ENCODE measurements at regions not wholly inside any gene's neighbourhood (a gene's known extent, or its start where the extent isn't known, plus 50 kb on each side); places are given as distances from the start of the nearest gene placed in this dataset.
A peak's percentile ranks its signal among the peaks of the same experiment; 100 is the strongest.

DNA sequence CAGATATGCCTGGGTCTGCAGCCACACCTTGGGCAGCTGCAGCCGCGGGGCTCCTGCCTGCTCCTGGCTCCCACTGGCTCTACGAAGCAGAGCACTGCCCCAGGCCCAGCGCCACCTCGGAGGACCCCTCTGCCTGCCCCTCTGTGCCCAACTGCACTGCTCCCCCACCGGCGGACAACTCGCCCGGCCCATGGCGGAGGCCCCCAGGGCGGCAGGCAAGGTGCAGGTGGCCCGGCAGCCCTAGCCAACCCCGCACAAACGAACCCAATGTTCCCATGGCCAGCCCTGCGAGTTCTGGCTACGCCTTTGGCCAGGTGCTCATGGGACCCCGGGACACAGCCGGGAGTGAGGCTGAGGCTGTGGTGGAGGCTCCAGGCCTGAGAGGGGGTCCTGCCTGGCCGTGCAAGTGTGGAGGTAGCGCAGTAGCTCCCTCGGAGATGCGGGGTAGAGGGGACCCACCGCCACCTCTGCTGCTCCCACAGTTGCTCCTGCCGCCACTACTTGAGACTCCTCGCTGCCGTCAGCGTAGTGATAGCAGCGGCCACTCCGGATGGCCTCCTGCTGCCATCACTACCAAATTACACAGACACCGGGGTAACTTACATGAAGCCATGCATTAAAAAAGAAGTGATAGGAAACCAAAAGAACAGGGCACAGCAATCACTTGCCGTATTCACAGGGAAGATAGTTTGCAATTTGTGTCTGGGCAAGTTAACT is 97.3 kb upstream of the SP4 start:
- no peak for TF ChIP-seq CTCF (IDR thresholded peaks at IDR 0.05)
- H3K4me1 Mint-ChIP-seq = peaks cover 1 to 9% of the 10 kb centered on the region in 2 donors
- no peaks in the 10 kb centered on the region for H3K27me3 Mint-ChIP-seq (ENCODE audit: low read depth in 2 of 2)
- H3K36me3 ChIP-seq (ENCODE audit: control insufficient read depth, insufficient read depth, low read length) = no peaks in the 10 kb centered on the region
- H3K9me3 ChIP-seq (ENCODE audit: control insufficient read depth, insufficient read depth, low read length) = peaks cover 7% of the 10 kb centered on the region
- H3K4me3 ChIP-seq (ENCODE audit: low read length) = no peak overlapping the region
- no peaks in the 10 kb centered on the region for H3K27me3 ChIP-seq (ENCODE audit: control insufficient read depth, insufficient read depth, low read length)
- ATAC-seq = no peak
- no peaks in the 10 kb centered on the region for H3K4me1 ChIP-seq (ENCODE audit: control insufficient read depth, insufficient read depth, low read length)
- H3K4me3 Mint-ChIP-seq = no peak overlapping the region
- no peak for DNase-seq
- intact Hi-C loops (cut with micrococcal nuclease) = no loop called here
- 99% methylated on average over 31 of the region's 31 CpGs for WGBS (ENCODE audit: insufficient coverage)
- H3K36me3 Mint-ChIP-seq = no peaks in the 10 kb centered on the region
- no peak overlapping the region for H3K27ac ChIP-seq (ENCODE audit: low read length)
- no peak overlapping the region for H3K27ac Mint-ChIP-seq
- peaks cover 2% of the 10 kb centered on the region in 2 donors for H3K9me3 Mint-ChIP-seq

- Mint-ChIP-seq H3K27me3 (ENCODE audit: low read depth in 2 of 2) (no peaks in the 10 kb centered on the region), H3K4me1 (peaks cover 33 to 35% of the 10 kb centered on the region in 2 donors), H3K27ac (no peak overlapping the region), H3K36me3 (no peaks in the 10 kb centered on the region), H3K9me3 (no peaks in the 10 kb centered on the region), H3K4me3 (no peak overlapping the region)
- no peak for DNase-seq
- ATAC-seq = no peak
- 100% methylated on average over 1 of the region's 1 CpG for WGBS (ENCODE audit: insufficient coverage)
- TF ChIP-seq CTCF (IDR thresholded peaks at IDR 0.05) = no peak
- Histone ChIP-seq H3K4me1 (ENCODE audit: control insufficient read depth, insufficient read depth, low read length) (peaks cover 12% of the 10 kb centered on the region), H3K27ac (ENCODE audit: low read length) (no peak overlapping the region), H3K27me3 (ENCODE audit: control insufficient read depth, insufficient read depth, low read length) (no peaks in the 10 kb centered on the region), H3K9me3 (ENCODE audit: control insufficient read depth, insufficient read depth, low read length) (no peaks in the 10 kb centered on the region), H3K4me3 (ENCODE audit: low read length) (no peak overlapping the region), H3K36me3 (ENCODE audit: control insufficient read depth, insufficient read depth, low read length) (no peaks in the 10 kb centered on the region)
- intact Hi-C loops (cut with micrococcal nuclease) = loop anchor here (5.0 kb wide), 1 partner anchor 37 kb away; no protein-coding TSS in a partner anchor
Measured at GRCh38 chr7:21334906-21335305, 93.0 kb upstream of the SP4 start.

DNA sequence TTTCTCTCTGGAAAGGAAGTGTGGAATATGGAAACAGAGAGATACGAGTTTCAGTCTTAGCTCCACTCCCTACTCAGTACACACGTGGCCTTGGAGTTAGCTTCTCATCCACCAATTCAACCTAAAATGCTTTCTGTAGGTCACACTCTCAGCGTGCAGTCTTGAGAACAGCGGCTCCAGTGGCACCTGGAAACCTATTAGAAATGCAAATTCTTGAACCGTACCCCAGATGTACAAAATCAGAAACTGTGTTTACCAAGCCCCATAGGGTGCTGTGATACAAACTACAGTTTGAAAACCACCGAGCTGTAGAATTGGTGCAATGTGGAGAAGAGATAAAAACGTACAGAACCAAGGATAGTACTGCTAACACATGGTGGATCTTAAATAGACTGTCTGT is 91.1 kb upstream of the SP4 start:
- no peaks in the 10 kb centered on the region for H3K9me3 Mint-ChIP-seq
- no peak for TF ChIP-seq CTCF (IDR thresholded peaks at IDR 0.05)
- no peaks in the 10 kb centered on the region for H3K36me3 Mint-ChIP-seq
- peaks cover 44 to 48% of the 10 kb centered on the region in 2 donors for H3K4me1 Mint-ChIP-seq
- no peak overlapping the region for H3K27ac ChIP-seq (ENCODE audit: low read length)
- intact Hi-C loops (cut with micrococcal nuclease) = loop anchor here (5.0 kb wide), 1 partner anchor 36 kb away; no protein-coding TSS in a partner anchor
- no peaks in the 10 kb centered on the region for H3K27me3 ChIP-seq (ENCODE audit: control insufficient read depth, insufficient read depth, low read length)
- H3K36me3 ChIP-seq (ENCODE audit: control insufficient read depth, insufficient read depth, low read length) = no peaks in the 10 kb centered on the region
- DNase-seq (no peak), ATAC-seq (no peak)
- H3K27ac Mint-ChIP-seq = peak overlapping the region; percentile 88 to 94
- H3K27me3 Mint-ChIP-seq (ENCODE audit: low read depth in 2 of 2) = no peaks in the 10 kb centered on the region
- H3K4me3 ChIP-seq (ENCODE audit: low read length) = no peak overlapping the region
- WGBS (ENCODE audit: insufficient coverage) = 94% methylated on average over 7 of the region's 7 CpGs
- no peaks in the 10 kb centered on the region for H3K9me3 ChIP-seq (ENCODE audit: control insufficient read depth, insufficient read depth, low read length)
- no peak overlapping the region for H3K4me3 Mint-ChIP-seq
- peaks cover 12% of the 10 kb centered on the region for H3K4me1 ChIP-seq (ENCODE audit: control insufficient read depth, insufficient read depth, low read length)
